ENCODE measurements at regions not wholly inside any gene's neighbourhood (a gene's known extent, or its start where the extent isn't known, plus 50 kb on each side); places are given as distances from the start of the nearest gene placed in this dataset.

DNA sequence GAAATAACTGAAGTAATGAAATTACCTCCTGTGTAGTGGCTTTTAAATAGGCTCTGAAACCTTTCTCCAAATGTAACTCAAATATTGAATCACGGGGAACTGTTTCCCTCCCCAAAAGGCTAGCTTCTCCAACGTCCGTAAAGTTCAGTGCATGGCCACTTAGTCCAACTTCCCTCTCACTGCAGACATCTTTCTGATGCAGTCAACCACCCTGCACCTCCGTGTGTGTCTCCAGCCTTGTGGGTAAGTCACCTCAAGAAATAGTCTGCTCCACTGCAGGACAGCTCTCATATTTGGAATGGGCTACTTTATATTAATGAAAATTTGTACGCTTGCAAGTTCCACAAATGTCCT is 152.5 kb upstream of the CYRIA start:
- TF ChIP-seq, protein P1, sequence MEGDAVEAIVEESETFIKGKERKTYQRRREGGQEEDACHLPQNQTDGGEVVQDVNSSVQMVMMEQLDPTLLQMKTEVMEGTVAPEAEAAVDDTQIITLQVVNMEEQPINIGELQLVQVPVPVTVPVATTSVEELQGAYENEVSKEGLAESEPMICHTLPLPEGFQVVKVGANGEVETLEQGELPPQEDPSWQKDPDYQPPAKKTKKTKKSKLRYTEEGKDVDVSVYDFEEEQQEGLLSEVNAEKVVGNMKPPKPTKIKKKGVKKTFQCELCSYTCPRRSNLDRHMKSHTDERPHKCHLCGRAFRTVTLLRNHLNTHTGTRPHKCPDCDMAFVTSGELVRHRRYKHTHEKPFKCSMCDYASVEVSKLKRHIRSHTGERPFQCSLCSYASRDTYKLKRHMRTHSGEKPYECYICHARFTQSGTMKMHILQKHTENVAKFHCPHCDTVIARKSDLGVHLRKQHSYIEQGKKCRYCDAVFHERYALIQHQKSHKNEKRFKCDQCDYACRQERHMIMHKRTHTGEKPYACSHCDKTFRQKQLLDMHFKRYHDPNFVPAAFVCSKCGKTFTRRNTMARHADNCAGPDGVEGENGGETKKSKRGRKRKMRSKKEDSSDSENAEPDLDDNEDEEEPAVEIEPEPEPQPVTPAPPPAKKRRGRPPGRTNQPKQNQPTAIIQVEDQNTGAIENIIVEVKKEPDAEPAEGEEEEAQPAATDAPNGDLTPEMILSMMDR (IDR thresholded peaks at IDR 0.05; ENCODE audit: control extremely low read depth, extremely low read depth, low read depth, missing control alignments): no peak
- DNase-seq (ENCODE audit: extremely low spot score): no peak
- POLR2A ChIA-PET: no interaction called here
- CTCF ChIA-PET: interaction anchor here (1.7 to 1.9 kb wide), 2 partner anchors 17 to 20 kb away, joined by 6 read pairs; no protein-coding TSS in a partner anchor

DNA sequence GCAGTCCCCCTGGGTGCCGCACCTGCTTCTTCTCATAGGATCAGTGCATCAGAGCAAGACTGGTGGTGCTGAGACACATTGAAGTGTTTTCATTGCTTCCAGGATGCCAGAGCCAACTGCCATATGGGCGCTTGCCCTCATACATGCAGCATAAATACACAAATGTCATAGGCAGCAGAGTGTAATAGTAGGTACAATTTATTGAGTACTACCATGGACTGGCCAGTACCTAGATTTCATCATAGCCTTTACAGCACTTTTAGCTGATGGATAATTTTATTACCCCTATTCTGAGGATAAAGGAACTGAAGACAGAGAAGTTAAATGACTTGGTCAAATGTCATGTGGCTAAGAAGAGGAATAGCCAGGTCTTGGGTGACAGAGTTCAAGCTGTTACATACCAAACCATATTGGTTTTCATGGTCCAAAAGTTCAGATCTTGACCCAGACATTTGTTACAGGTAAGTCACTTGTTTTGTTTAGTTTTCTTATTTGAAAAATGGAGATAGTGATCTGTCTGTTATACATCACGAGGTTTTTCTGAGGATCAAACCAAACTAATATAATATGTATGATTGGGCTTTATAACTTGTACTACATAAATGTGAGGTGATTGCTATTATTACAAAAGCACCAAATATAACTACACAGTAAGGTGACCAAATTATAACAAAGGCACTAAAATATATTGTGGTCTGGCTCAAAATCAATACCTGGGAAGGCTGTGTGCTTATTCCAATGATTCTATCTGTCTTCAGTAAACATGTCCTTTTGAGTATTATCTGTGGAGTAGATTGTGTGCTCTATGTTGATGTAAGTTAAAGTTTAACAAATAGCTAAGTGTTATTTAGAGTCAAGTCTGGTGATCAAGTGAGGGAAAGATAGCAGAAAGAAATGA is 151.9 kb upstream of the CYRIA start:
- ChIA-PET POLR2A (no interaction called here), CTCF (interaction anchor here (1.7 to 1.9 kb wide), 2 partner anchors 17 to 21 kb away, joined by 6 read pairs; no protein-coding TSS in a partner anchor)
- TF ChIP-seq, protein P1 (IDR thresholded peaks at IDR 0.05; ENCODE audit: control extremely low read depth, extremely low read depth, low read depth, missing control alignments): no peak
- no peak for DNase-seq (ENCODE audit: extremely low spot score)

DNA sequence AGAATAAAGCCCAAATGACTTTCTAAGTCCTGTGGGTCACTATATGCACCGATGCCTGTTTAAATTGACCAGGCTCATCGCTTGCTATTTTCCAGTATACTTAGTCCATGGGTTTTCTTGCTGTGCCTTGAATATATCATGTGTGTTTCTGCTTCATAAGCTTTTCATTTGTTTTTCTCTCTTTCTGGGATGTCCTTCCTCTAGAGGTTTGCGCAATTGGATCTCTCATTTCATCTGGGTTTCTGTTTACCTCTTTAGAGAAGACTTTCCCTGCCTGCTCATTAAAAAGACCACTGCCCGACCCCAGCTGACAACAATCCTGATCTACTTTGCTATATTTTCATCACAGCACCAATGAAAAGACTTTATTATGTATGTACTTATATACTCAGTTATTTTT is 150.9 kb upstream of the CYRIA start:
- DNase-seq (ENCODE audit: extremely low spot score): no peak
- TF ChIP-seq, protein P1 (IDR thresholded peaks at IDR 0.05; ENCODE audit: control extremely low read depth, extremely low read depth, low read depth, missing control alignments): no peak
- CTCF ChIA-PET: interaction anchor here (1.7 kb wide), 1 partner anchor 16 kb away, joined by 6 read pairs; no protein-coding TSS in a partner anchor
- POLR2A ChIA-PET: no interaction called here

DNA sequence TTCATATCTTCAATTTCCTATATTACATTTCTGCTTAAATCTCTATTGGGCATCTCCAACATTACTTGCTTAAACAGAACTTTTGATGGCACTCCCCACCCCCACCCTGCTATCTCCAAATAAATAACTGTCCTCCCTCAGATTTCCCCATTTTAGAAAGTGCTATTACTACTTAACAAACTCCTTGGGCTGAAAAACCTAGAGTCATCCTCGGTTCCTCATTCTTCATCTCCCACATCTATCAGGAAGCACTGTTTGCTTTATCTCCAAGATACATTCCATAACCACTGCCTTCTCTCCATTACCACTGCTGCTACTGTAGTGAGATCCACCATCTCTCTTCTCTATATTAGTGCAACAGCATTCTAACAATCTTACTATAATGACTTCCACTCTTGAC is 150.4 kb upstream of the CYRIA start:
- TF ChIP-seq, protein P1 (IDR thresholded peaks at IDR 0.05; ENCODE audit: control extremely low read depth, extremely low read depth, low read depth, missing control alignments): no peak
- no peak for DNase-seq (ENCODE audit: extremely low spot score)
- POLR2A ChIA-PET: no interaction called here
- CTCF ChIA-PET: no interaction called here

DNA sequence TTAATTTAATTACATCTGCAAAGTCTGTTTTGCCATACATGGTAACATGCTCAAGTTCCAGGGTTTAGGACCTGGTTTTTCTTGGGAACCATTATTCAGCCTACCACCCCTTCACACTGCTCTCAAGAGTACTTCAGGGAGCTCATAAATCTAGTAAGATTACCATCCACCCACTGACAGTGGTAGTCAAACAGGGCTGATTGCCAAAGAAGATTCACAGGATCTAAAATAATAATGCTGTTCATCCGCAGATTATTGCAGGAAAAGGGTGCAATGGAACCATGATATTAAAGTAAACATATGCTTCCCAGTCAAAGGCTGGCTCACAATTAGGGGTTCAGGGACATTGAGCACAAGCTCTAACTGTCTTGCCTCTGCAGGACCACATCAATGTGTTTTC is 148.0 kb upstream of the CYRIA start:
- POLR2A ChIA-PET: no interaction called here
- TF ChIP-seq, protein P1 (IDR thresholded peaks at IDR 0.05; ENCODE audit: control extremely low read depth, extremely low read depth, low read depth, missing control alignments): no peak
- no peak for DNase-seq (ENCODE audit: extremely low spot score)
- CTCF ChIA-PET: no interaction called here

DNA sequence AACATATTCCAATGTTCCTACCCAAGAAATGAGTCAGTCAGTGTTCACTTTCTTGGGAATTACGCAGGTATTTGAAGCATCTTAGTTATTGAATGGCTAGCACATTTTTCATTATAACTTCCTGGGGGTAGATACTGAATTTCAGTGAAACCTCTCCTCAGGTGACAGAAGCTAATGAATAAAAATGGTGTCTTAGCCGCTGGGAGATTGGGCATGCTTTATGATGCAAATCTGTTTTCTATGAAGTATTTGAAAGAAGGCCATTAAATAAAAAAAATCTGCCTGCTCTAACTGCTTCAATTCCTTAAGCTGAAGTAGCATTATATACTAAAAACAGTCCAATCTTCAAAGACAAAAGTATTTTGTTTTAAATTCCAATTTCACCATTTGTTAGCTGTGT is 132.8 kb upstream of the CYRIA start:
- DNase-seq (ENCODE audit: extremely low spot score): no peak
- TF ChIP-seq, protein P1 (IDR thresholded peaks at IDR 0.05; ENCODE audit: control extremely low read depth, extremely low read depth, low read depth, missing control alignments): no peak
- ChIA-PET POLR2A (no interaction called here), CTCF (no interaction called here)

Data from GM10248 (cell line).